GM06990 (cell line): ENCODE measurements at regions not wholly inside any gene's neighbourhood (a gene's known extent, or its start where the extent isn't known, plus 50 kb on each side); places are given as distances from the start of the nearest gene placed in this dataset.

ENCODE experiments used
- DNase-seq: peaks from one replicate; pipeline ENCODE4 v3.0.0-alpha.2; 2011; ENCODE audit not compliant: insufficient read length; ENCODE audit errors: extremely low read depth
- H3K27me3 ChIP-seq: replicated peaks from 2 replicates; pipeline ENCODE4 v1.6.0; 2011; ENCODE audit warnings: low read length; ENCODE audit not compliant: control insufficient read depth, insufficient read depth
- H3K36me3 ChIP-seq: 2 replicates; pipeline ENCODE4 v1.5.1; 2011; ENCODE audit warnings: low read length; ENCODE audit not compliant: control insufficient read depth, insufficient read depth
- H3K4me3 ChIP-seq: replicated peaks from 2 replicates; pipeline ENCODE4 v1.5.1; 2011; ENCODE audit warnings: low read depth, mild to moderate bottlenecking, control low read depth, low read length
- CTCF ChIP-seq: IDR thresholded peaks from 2 replicates; pipeline ENCODE4 v1.5.1; 2011; ENCODE audit warnings: low read length, control low read depth, mild to moderate bottlenecking, inconsistent platforms; ENCODE audit not compliant: insufficient read depth, poor library complexity, severe bottlenecking

- Histone ChIP-seq H3K27me3 (no peaks in the 10 kb centered on the region), H3K36me3 (no peaks in the 10 kb centered on the region), H3K4me3 (no peak overlapping the region)
- no peak for DNase-seq
- no peak for TF ChIP-seq CTCF
Measured at GRCh38 chr11:130554241-130555055, 106.0 kb downstream of the ADAMTS15 start.

- Histone ChIP-seq H3K36me3 (no peaks in the 10 kb centered on the region), H3K27me3 (no peaks in the 10 kb centered on the region), H3K4me3 (no peak overlapping the region)
- no peak for TF ChIP-seq CTCF
- no peak for DNase-seq
Measured at GRCh38 chr11:130555251-130555841, 106.9 kb downstream of the ADAMTS15 start.

GRCh38 chr11:130560000-130560780 lies 111.7 kb downstream of the ADAMTS15 start:
- DNase-seq = no peak
- Histone ChIP-seq H3K27me3 (no peaks in the 10 kb centered on the region; the same call in 1 of the 2 replicates), H3K4me3 (no peak overlapping the region), H3K36me3 (no peaks in the 10 kb centered on the region)
- TF ChIP-seq CTCF = no peak

GRCh38 chr11:130560781-130561109 lies 112.3 kb downstream of the ADAMTS15 start:
- Histone ChIP-seq H3K36me3 (no peaks in the 10 kb centered on the region), H3K27me3 (no peaks in the 10 kb centered on the region; the same call in 1 of the 2 replicates)
- TF ChIP-seq CTCF = no peak

GRCh38 chr11:130561441-130561881 lies 113.0 kb downstream of the ADAMTS15 start:
- TF ChIP-seq CTCF = no peak
- no peaks in the 10 kb centered on the region; the same call in 1 of the 2 replicates for H3K27me3 ChIP-seq
- DNase-seq = no peak
- H3K36me3 ChIP-seq = no peaks in the 10 kb centered on the region
- no peak overlapping the region for H3K4me3 ChIP-seq

More at GRCh38 chr11:130560781-130561109, 112.3 kb downstream of the ADAMTS15 start:
- H3K4me3 ChIP-seq = no peak overlapping the region
- DNase-seq = no peak
